ENCODE measurements at regions not wholly inside any gene's neighbourhood (a gene's known extent, or its start where the extent isn't known, plus 50 kb on each side); places are given as distances from the start of the nearest gene placed in this dataset.

DNA sequence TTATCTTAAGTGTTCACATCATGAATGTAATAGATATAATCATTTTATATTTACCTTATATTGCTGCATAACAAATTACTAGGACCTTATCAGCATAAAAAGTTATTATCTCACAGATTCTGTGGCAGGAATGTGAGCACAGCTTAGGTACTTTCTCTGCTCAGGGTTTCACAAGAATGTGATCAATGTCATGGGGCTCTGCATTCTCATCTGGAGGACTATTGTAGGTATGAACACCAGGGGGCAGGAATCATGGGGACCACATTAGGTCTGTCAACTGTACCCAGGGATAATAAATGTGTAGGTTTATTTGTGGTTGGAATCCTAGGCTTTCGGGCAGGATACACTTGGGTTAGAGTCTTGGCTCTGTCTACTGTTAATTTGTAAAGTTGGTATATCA lies 519.2 kb downstream of the ARAP2 start:
- peak; percentile 32 to 33 for DNase-seq
- TF ChIP-seq POLR2A (IDR thresholded peaks at IDR 0.05; ENCODE audit: low read length) (no peak), GATA1 (IDR thresholded peaks at IDR 0.05; ENCODE audit: low read depth, low read length) (no peak)

- DNase-seq, result no peak
- TF ChIP-seq POLR2A (IDR thresholded peaks at IDR 0.05; ENCODE audit: low read length), result no peak
- TF ChIP-seq GATA1 (IDR thresholded peaks at IDR 0.05; ENCODE audit: low read depth, low read length), result no peak
These were observed 513.9 kb downstream of the ARAP2 start for GRCh38 chr4:35730414-35730813.

GRCh38 chr4:35734381-35735098 lies 509.8 kb downstream of the ARAP2 start:
- DNase-seq, result no peak
- no peak for TF ChIP-seq GATA1 (IDR thresholded peaks at IDR 0.05; ENCODE audit: low read depth, low read length)
- TF ChIP-seq POLR2A (IDR thresholded peaks at IDR 0.05; ENCODE audit: low read length), result no peak

DNA sequence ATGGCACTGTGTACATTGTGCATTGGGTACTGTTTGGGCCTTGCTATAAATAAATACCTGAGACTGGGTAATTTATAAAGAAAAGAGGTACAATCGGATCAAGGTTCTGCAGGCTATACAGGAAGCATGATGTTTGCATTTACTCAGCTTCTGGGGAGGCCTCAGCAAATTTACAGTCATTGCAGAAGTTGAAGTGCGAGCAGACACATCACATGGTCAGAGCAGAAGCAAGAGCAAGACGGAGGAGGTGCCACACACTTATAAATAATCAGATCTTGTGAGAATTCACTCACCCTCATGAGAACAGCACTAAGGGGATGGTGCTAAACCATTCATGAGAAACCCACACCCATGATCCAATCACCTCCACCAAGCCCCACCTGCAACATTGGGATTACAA lies 505.0 kb downstream of the ARAP2 start:
- TF ChIP-seq GATA1 (IDR thresholded peaks at IDR 0.05; ENCODE audit: low read depth, low read length) (no peak), POLR2A (IDR thresholded peaks at IDR 0.05; ENCODE audit: low read length) (no peak)
- no peak for DNase-seq

GRCh38 chr4:35754047-35754446 lies 490.3 kb downstream of the ARAP2 start:
- TF ChIP-seq POLR2A (IDR thresholded peaks at IDR 0.05; ENCODE audit: low read length), result no peak
- no peak for TF ChIP-seq GATA1 (IDR thresholded peaks at IDR 0.05; ENCODE audit: low read depth, low read length)
- no peak for DNase-seq

DNA sequence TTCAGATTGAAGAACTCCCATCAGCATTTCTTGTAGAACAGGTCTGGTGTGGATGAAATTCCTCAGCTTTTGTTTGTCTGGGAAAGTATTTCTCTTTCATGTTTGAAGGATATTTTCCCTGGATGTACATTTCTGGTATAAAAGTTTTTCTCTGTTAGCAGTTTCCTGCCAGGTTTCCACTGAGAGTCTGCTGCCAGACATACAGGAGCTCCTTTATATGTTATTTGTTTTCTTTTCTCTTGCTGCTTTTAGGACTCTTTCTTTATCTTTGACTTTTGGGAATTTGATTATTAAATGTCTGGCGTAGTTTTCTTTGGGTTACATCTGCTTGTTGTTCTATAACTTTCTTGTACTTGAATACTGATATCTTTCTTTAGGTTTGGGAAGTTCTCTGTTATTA lies 486.5 kb downstream of the ARAP2 start:
- TF ChIP-seq POLR2A (IDR thresholded peaks at IDR 0.05; ENCODE audit: low read length), result no peak
- no peak for TF ChIP-seq GATA1 (IDR thresholded peaks at IDR 0.05; ENCODE audit: low read depth, low read length)
- DNase-seq, result no peak

DNA sequence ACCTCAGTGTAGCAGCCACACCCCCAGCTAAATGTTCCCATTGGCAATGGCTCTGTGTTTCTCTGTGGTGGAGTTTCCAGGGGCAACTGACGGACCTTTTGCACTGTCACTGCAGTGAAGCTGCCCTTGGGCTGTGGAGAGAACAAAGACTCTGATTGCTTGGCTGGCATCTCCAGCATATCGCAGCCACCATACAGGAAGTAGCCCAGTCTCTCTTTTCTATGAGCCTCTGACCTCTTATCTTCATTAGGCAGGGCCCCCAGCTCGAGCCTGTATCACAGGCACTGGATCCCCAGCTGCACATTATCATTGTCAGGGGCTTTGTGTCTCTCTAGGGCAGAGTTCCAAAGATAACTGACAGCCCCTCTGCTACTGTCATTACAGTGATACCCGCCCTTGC lies 483.5 kb downstream of the ARAP2 start:
- peak; percentile 83 to 98 for DNase-seq
- TF ChIP-seq POLR2A (IDR thresholded peaks at IDR 0.05; ENCODE audit: low read length) (no peak), GATA1 (IDR thresholded peaks at IDR 0.05; ENCODE audit: low read depth, low read length) (peak; percentile 83)

- DNase-seq, result no peak
- TF ChIP-seq GATA1 (IDR thresholded peaks at IDR 0.05; ENCODE audit: low read depth, low read length) (no peak), POLR2A (IDR thresholded peaks at IDR 0.05; ENCODE audit: low read length) (no peak)
These were observed 472.7 kb downstream of the ARAP2 start for GRCh38 chr4:35771571-35771970.

DNA sequence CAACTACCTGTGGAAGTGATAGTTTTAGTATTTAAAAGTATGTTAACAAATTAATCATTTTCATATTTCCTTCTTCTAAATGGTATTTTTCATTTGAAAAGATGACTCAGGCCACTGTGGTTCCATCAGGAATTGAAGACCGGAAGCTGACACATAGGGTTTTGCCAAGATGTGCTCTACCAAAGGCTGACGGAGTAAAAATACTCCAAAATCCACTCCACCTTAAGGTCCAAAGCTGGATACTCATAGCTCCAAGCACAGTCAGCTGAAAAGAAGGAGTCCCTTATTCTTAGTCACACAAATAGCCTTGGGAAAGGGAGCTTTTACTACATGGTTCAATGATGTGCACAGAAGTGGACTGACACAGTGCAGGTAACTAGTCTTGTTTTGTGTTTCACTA lies 472.0 kb downstream of the ARAP2 start:
- no peak for DNase-seq

GRCh38 chr4:35789899-35790574 lies 454.3 kb downstream of the ARAP2 start:
- no peak for TF ChIP-seq GATA1 (IDR thresholded peaks at IDR 0.05; ENCODE audit: low read depth, low read length)
- TF ChIP-seq POLR2A (IDR thresholded peaks at IDR 0.05; ENCODE audit: low read length), result no peak
- no peak for DNase-seq

More for the DNA sequence above, 472.0 kb downstream of the ARAP2 start:
- TF ChIP-seq GATA1 (IDR thresholded peaks at IDR 0.05; ENCODE audit: low read depth, low read length), result no peak
- no peak for TF ChIP-seq POLR2A (IDR thresholded peaks at IDR 0.05; ENCODE audit: low read length)

- TF ChIP-seq GATA1 (IDR thresholded peaks at IDR 0.05; ENCODE audit: low read depth, low read length), result no peak
- TF ChIP-seq POLR2A (IDR thresholded peaks at IDR 0.05; ENCODE audit: low read length), result no peak
- no peak for DNase-seq
These were observed 451.1 kb downstream of the ARAP2 start for GRCh38 chr4:35793045-35793722.

- DNase-seq, result no peak
- no peak for TF ChIP-seq POLR2A (IDR thresholded peaks at IDR 0.05; ENCODE audit: low read length)
- TF ChIP-seq GATA1 (IDR thresholded peaks at IDR 0.05; ENCODE audit: low read depth, low read length), result no peak
These were observed 450.5 kb downstream of the ARAP2 start for GRCh38 chr4:35793766-35794165.

DNA sequence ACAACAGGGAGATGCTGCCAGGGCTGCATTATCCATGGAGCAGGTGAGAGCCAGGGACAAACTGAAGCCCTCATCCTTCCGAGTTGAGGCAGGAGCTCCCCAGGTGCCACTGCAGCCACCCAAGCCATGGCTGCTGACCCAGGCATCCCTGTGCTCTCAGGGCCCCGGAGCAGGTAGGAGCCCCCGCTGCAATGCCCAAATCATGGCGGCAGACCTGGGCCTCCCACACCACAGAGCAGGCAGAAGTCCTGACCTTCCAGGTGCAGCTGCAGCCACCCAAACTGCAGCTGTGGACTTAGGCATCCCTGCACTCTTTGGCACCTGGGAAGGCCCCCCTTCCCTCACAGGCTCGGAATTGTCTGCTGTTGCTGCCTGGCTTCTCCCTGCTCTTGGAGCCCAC lies 443.6 kb downstream of the ARAP2 start:
- TF ChIP-seq GATA1 (IDR thresholded peaks at IDR 0.05; ENCODE audit: low read depth, low read length) (no peak), POLR2A (IDR thresholded peaks at IDR 0.05; ENCODE audit: low read length) (no peak)
- DNase-seq, result no peak

DNA sequence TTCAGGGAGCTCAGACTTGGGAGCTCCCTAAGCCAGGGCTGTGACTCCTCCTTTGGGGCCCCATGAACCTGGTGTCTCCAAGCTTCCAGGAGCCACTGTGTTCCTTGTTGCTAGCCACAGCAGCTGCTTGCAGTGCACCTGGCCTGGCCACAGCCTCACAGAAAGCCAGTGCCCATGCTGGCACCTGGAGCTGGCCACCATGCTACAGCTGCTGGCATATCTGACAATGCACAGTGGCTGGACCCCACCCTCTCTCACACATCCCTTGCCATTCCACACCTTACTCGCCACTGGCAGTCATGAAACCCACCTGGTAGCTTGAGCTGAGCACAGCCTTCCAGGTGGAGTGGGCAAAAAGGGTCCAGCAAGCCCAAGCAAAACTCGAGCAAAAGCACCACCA lies 441.7 kb downstream of the ARAP2 start:
- DNase-seq, result no peak
- TF ChIP-seq POLR2A (IDR thresholded peaks at IDR 0.05; ENCODE audit: low read length) (no peak), GATA1 (IDR thresholded peaks at IDR 0.05; ENCODE audit: low read depth, low read length) (no peak)
